Epithelial cell of proximal tubule (primary cell): ENCODE measurements at regions not wholly inside any gene's neighbourhood (a gene's known extent, or its start where the extent isn't known, plus 50 kb on each side); places are given as distances from the start of the nearest gene placed in this dataset.
"Not testable (repeated sequence)": the region's sequence is repeated elsewhere in the genome, so short reads cannot be mapped to it uniquely, and the experiment has no call there.

Experiments used
- DNase-seq: peaks from one replicate; pipeline ENCODE4 v3.0.0-alpha.2; 2011; ENCODE audit warnings: low read depth
- H3K4me3 ChIP-seq: 2 replicates; pipeline ENCODE4 v1.5.1; 2011; ENCODE audit warnings: low read depth, mild to moderate bottlenecking, low read length
- CTCF ChIP-seq: conservative IDR thresholded peaks from 2 replicates; pipeline ENCODE4 v1.5.1; 2012; ENCODE audit warnings: low read depth, mild to moderate bottlenecking, low read length

- DNase-seq: no peak
- no peak for TF ChIP-seq CTCF
- no peak overlapping the region for H3K4me3 ChIP-seq
Observed at GRCh38 chrX:139475432-139475831, 55.1 kb upstream of the F9 start.

- H3K4me3 ChIP-seq, DNase-seq: not testable (repeated sequence)
Observed at GRCh38 chrX:139461945-139462344, 68.6 kb upstream of the F9 start.

DNA sequence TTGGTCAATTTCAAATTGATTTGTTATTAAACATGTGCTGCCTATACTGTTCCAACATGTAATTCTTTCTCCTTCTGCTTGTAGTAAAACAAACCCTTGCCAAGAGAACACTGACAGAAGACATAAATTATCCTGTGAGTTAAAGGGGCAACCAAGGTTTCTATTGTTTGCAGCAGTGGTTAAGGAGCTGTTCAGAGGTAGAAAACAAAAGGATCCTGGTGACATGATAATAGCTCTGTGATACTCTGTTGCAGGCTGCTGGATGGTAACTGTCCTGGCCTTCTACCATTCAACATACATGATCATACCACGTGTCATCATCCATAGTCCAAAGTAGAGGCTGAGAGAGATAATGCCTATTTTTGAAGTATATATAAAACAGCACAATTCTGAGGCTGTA is 75.8 kb upstream of the F9 start:
- no peak for TF ChIP-seq CTCF
- no peak for DNase-seq
- H3K4me3 ChIP-seq: no peak overlapping the region

- no peak overlapping the region for H3K4me3 ChIP-seq
- DNase-seq: no peak
- TF ChIP-seq CTCF: no peak
Observed at GRCh38 chrX:139448996-139449395, 81.5 kb upstream of the F9 start.

DNA sequence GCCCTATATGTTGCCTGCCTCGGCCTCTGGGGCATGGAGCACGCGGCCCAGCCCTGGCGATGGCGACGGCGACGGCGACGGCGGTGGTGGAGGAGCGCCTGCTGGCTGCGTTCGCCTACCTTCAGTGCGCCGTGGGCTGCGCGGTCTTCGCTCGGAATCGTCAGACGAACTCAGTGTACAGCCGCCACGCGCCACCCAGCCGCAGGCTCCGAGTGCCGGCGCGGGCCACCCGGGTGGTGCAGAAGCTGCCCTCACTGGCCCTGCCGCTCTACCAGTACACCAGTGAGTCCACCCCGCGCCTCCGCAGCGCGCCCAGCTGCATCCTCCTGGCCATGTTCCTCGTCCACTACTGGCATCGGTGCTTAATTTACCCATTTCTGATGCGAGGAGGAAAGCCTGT is 83.7 kb upstream of the F9 start:
- TF ChIP-seq CTCF: no peak
- no peak overlapping the region for H3K4me3 ChIP-seq
- DNase-seq: no peak

GRCh38 chrX:139429913-139430312 is 100.6 kb upstream of the F9 start:
- no peak for DNase-seq
- peak; percentile 57 for TF ChIP-seq CTCF
- H3K4me3 ChIP-seq: no peak overlapping the region

- TF ChIP-seq CTCF: no peak
- H3K4me3 ChIP-seq: no peak overlapping the region
- no peak for DNase-seq
Observed at GRCh38 chrX:139423186-139423585, 107.4 kb upstream of the F9 start.

DNA sequence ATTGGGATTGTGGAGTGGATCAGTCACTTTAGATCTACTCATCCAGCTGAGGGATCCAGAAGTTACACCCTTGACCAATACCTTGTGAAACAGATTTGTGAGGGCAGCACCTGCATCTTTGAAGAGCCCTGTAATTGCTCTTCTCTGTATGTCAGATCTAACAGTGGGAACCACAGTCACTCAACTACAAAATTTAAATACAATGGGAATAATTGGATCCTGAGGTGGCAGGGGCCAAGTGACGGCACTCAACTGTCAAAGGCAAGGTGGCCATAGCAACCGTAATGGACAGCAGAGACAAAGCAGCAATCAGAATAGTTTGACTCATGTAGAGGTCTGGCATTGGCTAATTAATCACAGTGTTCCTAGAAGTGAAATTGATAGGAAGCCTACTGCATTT is 132.3 kb upstream of the F9 start:
- H3K4me3 ChIP-seq, DNase-seq: not testable (repeated sequence)
